GM18858 (cell line): ENCODE measurements at regions not wholly inside any gene's neighbourhood (a gene's known extent, or its start where the extent isn't known, plus 50 kb on each side); places are given as distances from the start of the nearest gene placed in this dataset.
"Not testable (repeated sequence)": the region's sequence is repeated elsewhere in the genome, so short reads cannot be mapped to it uniquely, and the experiment has no call there.

Source experiments
- ATAC-seq: cut with Tn5 transposase; IDR thresholded peaks from one replicate; pipeline ENCODE4 v1.9.1; 2021; ENCODE audit not compliant: unreplicated experiment

DNA sequence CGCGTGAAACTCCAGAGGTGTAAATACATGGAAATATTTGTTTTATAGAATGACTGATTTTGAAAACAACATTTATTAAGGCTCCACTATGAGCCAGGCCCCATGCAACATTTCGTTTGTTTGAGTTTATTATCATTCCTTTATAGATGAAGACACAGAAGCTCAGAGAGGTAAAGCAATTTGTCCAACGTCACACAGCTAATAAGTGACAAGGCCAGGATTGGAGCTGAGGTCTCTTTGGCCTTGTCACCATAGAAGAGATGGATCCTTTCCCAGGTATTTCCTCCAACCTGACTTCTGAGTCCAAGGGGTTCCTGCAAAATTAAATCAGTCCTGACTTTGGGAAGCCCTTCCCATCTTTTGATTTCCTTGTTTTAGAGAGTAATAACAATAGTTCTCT lies 98.0 kb downstream of the SYF2 start:
- ATAC-seq = no peak

DNA sequence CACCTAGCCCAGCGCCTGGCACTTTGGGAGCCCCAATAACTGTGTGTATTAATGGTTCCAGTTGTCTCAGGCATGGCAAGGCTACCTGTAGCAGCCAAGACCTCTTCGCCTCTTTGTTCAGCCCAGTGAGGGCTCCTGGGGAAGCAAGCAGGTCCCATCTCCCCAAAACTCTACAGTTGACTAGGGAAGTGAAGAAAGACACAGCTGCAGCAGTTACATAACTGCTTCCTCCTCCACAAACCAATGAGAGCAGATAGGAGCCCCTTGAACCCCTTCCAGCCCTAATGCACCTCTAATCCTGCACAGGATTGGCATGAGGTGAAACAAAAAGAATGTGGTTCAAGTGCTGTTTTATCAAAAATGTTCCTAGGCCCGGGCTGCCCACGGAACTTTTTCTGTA lies 100.5 kb downstream of the SYF2 start:
- no peak for ATAC-seq

DNA sequence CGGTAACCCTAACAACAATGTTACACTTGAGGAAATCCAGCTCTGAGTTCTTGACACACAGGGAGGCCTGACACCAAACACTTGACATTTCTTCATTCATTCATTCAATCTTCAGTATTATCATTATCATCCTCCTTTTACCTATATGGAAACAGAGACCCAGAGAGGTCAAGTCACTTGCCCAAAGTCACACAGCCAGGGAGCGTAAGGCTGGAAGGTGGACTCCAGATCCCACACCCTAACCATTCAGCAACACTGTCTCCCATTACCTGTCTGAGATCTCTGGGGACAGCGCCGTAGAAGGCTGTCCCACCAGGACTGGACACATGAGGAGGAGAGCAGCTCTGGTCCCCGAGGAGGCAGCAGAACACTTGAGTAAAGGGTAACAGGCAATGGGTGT lies 101.4 kb downstream of the SYF2 start:
- no peak for ATAC-seq

DNA sequence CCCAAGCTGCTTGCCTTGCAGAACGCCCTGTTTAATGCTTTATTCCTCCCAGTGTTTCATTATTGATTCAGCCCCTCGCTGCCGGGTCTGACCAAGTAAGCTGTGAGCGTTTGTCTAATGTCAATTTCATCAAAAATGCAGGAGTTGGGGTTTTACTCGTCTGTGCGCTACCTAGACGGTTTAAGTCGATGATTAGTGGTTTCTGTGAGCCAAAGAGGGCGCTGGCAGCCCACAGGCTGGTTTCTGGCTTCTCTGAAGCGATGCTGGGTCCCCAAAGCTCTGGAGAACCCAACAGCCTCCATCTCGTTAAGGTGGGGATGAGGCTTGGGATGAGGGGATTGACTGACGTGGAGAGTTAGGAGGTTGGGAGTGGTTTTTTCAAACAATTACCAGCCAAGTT lies 102.9 kb downstream of the SYF2 start:
- no peak for ATAC-seq

DNA sequence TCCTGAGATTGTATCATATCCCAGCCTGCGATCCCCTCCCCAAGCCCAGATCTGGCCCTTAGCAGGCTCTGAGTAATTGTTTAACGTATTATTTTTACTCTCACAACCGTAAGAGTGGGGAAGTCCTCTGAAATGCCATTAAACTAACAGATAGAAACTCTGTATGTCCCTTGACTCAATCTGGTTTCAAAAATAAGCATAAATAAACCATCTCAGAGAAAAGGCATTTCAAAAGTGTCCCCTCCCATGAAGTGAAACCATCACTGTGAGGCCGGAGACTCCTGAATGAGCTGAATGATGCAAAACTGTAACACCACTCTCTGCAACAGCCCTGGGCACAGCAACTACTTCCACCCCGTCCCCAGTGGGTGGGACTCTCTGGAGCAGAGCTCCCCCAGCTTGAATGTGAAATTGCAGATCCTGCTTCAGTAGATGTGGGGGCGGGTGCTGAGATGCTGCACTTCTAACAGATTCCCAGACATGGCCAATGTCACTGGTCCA lies 104.1 kb downstream of the SYF2 start:
- peak; percentile 69 for ATAC-seq

DNA sequence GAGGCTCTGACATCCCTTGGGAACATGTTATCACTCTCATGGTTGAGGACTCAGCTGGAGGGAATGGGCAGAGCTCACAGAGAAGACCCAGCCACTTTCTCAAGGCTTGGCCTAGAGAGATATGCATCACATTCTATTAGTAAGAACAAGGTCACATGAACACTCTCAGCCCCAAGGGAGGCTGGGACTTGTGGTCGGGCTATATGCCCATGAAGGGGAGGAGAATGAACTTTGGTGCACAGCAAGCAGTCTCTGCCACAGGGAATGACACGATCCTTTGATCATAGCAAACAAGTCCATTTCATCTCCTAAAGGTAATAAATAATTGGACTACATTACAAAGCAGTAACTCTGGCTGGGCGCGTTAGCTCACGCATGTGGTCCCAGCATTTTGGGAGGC lies 105.7 kb downstream of the SYF2 start:
- ATAC-seq = no peak

DNA sequence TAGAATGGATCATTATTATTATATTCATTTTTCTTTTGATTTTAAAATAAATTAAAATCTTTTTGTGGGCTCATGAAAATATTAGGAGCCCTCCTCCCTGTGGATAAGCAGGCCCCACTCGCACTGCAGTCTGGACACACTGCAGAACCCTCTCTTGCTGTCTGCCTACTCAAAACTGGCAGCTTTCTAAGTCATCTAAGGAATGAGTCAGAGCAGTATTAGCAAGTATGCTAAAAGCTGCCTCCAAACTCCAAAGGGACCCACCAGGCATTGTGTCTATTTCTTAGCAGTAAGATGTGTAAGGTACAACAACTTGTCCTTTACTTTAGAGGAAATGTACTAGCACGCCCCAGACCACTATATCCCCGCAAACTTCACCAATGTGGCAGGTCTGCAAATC lies 108.8 kb downstream of the SYF2 start:
- no peak for ATAC-seq

DNA sequence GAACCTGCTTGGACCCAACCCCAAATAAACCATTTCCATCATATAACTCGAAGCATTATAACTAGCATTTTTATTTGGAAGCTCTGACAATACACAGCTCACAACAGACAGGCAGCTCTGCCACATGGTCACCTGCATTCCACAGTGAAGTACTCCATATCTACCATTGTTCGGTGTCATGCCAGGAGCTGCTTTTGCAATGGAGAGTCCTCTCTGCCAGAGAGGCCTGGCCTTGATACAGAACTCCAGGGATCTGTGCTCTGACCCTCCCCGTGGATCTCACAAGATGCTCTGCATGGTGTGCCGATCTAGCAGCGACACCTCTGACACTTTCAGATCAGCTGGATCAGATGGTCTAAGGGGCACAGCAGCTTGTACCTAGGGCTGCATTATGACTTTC lies 109.6 kb downstream of the SYF2 start:
- ATAC-seq = no peak

DNA sequence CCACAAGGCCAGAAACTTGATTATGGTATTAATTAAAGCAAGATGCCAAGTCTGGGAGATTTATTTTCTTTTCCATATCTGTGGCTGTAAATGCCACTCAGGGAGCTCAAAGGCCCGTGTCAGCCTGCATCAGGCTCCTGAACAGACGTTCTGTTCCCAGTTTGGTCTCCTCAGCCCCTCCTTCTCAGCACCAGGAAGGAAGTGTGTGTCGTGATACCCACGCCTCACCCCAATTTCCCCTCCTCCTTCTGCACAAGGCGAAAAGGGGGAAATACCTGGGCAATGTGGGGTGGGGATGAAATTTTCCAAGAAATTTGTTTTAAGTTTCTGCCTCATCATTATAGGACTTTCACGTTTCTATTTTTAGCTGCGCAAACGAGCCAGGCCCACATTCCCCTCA lies 112.0 kb downstream of the SYF2 start:
- no peak for ATAC-seq

DNA sequence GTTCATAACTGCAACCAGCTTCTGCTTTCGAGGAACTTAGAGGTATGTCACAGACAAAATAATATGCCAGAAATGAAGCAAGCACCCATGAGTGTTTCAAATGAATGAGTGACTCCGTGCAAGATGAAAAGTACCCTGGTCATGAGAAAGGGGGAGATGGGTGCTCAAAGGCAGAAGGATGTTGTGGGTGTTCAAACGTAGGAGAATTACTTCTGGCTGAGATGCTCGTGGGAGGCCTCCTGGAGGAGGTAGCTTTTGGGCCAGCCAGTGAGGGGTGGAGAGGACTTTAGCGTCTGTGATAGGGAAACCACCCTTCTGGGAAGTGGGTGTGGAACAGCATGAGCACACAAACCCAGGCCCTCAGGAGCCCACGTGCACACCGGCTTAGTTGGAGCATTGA lies 113.8 kb downstream of the SYF2 start:
- no peak for ATAC-seq

DNA sequence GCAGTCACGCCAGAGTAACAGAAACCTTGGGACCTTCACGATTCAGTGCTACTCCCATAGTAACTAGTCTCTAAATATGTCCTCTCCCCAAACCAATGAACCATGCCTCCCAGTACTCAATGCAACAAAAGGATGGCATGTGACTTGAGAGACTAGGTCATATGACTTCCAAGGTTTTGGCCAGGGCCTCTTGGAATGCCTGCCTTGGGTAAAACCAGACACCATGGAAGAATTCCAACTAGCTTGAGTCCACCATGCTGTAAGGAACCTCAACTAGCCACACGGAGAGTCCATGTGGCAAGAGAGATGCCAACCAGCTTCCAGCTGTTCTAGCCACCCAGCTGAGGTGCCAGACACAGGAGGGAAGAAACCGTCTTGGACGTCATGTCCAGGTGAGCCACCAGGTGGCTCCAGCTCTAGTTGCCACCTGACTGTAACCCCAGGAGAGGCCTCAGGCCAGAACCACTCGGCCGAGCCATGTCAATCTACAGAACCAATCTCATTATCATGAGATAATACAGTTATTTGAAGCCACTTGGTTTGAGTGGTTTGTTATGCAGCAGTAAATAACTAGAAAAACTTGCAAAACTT lies 115.0 kb downstream of the SYF2 start:
- no peak for ATAC-seq

DNA sequence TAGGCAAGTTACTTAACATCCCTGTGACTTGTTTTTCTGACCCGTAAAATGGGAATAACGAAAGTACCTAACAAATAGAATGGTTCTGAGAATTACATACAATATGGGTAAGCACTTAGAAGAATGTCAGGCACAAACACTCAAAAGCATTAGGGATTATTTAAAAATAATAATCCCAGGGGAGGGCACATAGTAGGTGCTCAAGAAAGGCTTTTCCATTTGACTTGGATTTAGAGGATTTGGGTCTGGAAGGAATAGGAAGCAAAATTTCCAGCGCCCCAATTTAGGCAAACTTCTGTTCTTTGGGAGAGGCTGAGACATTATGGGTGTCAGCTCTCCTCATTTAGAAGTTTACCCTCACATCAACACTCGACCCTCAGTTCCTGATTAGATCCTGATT lies 115.5 kb downstream of the SYF2 start:
- no peak for ATAC-seq

DNA sequence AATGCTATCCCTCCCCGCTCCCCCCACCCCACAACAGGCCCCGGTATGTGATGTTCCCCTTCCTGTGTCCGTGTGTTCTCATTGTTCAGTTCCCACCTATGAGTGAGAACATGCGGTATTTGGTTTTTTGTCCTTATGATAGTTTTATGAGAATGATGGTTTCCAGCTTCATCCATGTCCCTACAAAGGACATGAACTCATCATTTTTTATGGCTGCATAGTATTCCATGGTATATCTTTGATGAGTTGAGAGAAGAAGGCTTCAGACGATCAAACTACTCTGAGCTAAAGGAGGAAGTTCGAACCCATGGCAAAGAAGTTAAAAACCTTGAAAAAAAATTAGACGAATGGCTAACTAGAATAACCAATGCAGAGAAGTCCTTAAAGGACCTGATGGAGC lies 116.2 kb downstream of the SYF2 start:
- ATAC-seq = not testable (repeated sequence)

DNA sequence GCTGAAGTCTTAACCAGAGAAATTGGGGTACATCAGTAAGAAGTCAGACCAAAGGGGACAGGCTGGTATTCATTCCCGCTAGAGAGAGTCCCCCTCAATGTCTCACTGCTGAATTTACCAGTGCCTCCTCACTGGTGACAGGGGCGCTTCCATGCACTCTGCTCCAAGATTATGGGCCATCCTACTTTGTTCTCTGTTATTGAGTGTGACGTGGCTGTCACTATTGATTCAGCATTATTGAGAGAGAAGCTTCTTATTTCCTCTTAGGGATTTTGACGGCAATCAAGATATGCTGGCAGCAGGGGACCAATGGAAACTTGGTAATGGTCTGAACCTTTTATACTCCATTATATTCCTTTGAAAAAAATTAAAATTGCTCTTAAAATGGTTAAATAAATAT lies 118.6 kb downstream of the SYF2 start:
- no peak for ATAC-seq

DNA sequence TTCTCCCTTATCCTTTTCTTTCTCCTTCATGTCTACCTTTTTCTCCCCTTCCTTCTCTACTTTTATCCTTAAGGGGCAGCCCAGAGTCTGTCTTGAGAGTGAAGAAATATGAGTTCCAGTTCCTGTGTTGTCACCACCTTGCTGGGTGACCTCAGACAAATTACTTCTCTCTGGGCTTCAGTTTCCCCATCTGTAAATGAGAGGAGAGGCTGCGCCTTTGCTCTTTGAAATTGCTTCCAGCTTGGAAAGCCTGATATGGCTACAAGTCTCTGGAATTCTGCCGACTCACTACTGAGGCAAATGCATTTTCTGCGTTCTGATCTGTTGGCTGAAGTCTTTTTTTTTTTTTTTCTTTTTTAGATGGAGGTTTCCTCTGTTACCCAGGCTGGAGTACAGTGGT lies 119.2 kb downstream of the SYF2 start:
- ATAC-seq = no peak

DNA sequence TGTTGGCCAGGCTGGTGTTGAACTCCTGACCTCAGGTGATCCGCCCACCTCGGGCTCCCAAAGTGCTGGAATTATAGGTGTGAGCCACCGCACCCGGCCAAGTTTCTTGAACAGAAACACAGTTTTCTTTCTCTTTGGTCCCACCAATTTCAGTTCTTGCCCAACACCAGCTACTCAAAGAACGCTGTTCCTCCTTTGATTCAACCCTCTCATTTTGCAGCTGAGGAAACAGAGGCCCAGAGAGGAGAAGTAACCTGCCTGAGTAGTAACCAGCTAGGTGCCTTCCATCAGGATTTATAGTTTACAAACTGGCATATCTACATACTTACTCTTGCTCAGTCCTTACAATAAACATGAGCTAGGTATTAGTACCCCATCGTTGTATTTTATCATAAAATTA lies 119.9 kb downstream of the SYF2 start:
- no peak for ATAC-seq

DNA sequence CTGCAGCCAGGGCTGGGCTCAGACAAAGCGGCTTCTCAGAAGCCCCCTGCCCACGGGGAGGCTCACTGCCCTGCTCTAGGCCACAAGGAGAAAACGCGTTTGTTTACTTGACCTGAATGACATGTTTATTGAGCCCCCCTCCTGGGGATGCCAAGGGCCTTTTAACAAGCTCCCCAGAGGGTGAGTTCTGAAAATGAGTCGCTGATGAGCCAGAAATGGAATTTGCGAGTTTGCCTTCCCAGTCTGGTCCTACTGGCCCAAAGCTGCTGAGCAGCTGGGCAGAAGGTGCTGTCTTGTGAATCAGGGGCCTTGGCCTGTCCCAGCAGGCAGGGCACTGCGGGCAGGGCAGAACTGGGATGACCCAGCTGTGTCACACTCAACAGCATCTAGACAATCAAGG lies 120.6 kb downstream of the SYF2 start:
- ATAC-seq = no peak

DNA sequence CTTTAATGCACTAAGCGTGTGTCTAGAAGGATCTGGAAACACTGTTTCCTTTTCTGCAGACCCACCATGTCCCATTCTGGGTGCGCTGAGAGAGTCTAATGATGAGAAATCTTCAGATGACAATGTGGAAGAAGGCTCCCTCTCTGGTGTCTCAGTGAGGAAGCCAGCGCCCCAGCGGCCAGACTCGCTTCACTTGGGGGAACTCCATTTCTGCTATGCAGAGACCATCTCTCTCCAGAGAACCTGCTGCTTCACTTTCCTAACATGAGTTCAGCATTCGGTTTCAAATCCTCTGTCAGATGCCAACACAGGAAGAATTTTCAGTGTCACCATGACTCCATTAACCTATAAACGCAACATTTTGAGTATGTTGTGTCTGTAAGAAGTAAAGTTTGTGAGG lies 121.8 kb downstream of the SYF2 start:
- no peak for ATAC-seq

DNA sequence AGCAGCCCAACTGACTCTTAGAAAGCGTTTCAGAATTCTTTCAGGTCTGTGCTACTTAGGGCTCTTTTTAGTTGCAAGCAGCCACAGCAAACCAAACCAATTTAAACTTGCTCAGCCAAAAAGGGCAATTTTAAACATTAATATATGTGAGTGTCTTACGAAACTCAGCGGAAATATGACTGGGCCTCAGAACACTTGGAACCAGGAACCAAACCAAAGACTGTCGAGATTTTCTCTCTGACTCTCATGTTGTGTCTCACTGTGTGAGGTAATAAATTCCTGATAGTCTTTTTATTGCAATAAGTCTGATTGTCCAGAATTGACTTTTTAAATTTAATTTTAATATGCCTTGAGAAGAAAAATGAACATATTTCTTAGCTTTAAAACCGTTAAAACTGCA lies 122.3 kb downstream of the SYF2 start:
- ATAC-seq = no peak

DNA sequence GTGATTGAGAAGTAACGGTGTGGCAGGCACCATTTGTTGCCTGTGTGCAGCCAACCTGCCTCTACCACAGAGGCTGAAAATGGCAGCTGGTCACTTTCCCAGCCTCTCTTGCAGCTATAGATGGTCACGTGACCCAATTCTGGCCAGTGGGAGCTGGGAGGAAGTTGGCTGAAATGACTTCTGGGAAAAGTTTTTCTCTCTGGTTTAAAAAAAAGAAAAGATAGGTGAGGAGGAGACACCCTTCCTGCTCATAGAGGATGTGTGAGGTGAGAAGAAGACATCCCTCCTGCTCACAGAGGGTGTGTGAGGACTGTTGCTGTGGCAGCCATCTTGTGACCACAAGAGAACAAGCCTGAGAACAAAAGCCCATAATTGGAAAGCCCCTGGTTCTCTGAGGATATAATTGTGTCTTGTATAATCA lies 122.8 kb downstream of the SYF2 start:
- ATAC-seq = no peak

DNA sequence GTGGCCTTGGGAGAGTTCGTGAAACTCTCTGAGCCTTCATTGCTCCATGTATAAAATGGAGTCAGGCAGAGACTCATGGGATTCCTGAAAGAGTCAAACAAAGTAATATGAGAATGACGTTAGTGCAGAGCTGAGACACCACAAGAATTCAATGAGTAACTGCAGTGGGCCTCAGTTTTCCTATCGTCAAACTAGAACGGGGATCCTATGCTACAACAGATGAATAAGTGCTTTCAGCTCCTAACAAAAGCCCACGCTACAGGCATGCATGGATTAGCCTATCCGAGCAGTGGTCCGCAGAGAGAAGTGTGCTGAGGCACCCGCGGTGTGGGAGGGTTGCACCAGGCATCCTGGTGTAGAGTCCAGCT lies 124.7 kb downstream of the SYF2 start:
- ATAC-seq = no peak

DNA sequence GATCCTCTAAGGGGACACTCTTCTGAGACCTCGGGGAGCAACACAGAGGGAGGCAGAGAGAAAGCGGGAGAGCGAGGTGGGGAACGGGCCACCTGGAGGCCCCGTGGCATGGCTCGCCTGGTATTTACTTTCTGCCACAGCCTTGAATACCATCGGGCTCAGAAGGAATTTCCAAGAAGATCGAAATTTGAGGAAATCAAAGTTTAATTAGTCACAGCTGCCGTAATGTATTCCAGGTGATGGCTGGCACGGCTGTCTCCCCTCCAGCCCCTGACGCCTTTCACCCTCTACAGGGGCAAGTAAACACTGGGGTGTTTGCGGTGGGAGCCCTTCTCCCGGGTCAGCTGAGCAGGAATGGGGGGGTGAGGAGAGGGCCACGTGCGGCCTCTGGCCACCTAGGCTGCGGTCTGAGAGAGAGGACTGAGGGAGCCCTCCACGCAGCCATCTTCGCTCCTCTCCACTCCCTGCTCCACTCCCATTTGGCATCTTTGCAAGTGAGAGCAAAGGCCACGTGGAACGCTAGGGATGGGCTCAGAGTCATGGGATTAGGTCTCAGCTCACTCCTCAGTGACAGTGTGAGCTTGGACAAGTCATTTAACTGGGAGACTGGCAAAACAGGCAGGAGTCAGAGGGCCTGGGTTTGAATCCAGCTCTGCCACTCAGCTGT lies 125.2 kb downstream of the SYF2 start:
- no peak for ATAC-seq

DNA sequence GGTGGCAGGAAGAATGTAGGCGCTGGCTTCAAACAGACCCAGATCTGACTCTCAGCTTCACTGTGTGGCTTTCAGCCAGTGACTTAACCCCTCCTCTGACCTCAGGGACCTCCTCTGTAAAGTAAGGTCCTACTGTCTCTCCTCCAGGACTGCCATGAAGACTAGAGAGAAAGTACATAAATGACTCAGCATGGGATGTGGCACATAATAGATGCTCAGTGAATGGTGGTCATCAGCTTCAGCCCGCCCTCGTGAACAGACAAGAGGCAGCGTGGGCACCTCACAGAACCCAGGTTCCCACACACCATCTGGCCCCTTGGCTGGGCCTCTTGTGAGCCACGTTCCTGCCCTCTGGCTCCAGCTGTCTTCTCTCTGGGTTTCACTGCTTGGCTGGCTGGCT lies 126.0 kb downstream of the SYF2 start:
- ATAC-seq = no peak
